ENCODE measurements at regions not wholly inside any gene's neighbourhood (a gene's known extent, or its start where the extent isn't known, plus 50 kb on each side); places are given as distances from the start of the nearest gene placed in this dataset.

- H3K4me1 ChIP-seq: no peaks in the 10 kb centered on the region
- H3K27me3 ChIP-seq: no peaks in the 10 kb centered on the region
- H3K9me3 ChIP-seq: no peaks in the 10 kb centered on the region
- no peak for TF ChIP-seq CTCF (IDR thresholded peaks at IDR 0.05; ENCODE audit: low read depth, low read length)
- no peak for DNase-seq
- H3K4me3 ChIP-seq (ENCODE audit: low read depth, low read length): no peak overlapping the region
- no peaks in the 10 kb centered on the region for H3K36me3 ChIP-seq
Observed at GRCh38 chr1:55426619-55427018, 211.5 kb upstream of the USP24 start.

GRCh38 chr1:55426156-55426555, 211.0 kb upstream of the USP24 start:
- Histone ChIP-seq H3K4me1 (no peaks in the 10 kb centered on the region), H3K36me3 (no peaks in the 10 kb centered on the region), H3K9me3 (no peaks in the 10 kb centered on the region), H3K27me3 (no peaks in the 10 kb centered on the region), H3K4me3 (ENCODE audit: low read depth, low read length) (no peak overlapping the region)
- no peak for DNase-seq
- TF ChIP-seq CTCF (IDR thresholded peaks at IDR 0.05; ENCODE audit: low read depth, low read length): no peak

GRCh38 chr1:55425310-55425930, 210.3 kb upstream of the USP24 start:
- Histone ChIP-seq H3K4me3 (ENCODE audit: low read depth, low read length) (no peak overlapping the region), H3K9me3 (no peaks in the 10 kb centered on the region), H3K36me3 (no peaks in the 10 kb centered on the region), H3K4me1 (no peaks in the 10 kb centered on the region), H3K27me3 (no peaks in the 10 kb centered on the region)
- no peak for DNase-seq
- TF ChIP-seq CTCF (IDR thresholded peaks at IDR 0.05; ENCODE audit: low read depth, low read length): no peak

- H3K4me3 ChIP-seq (ENCODE audit: low read depth, low read length): no peak overlapping the region
- no peaks in the 10 kb centered on the region for H3K36me3 ChIP-seq
- no peak for TF ChIP-seq CTCF (IDR thresholded peaks at IDR 0.05; ENCODE audit: low read depth, low read length)
- H3K4me1 ChIP-seq: no peaks in the 10 kb centered on the region
- H3K9me3 ChIP-seq: no peaks in the 10 kb centered on the region
- no peaks in the 10 kb centered on the region for H3K27me3 ChIP-seq
- no peak for DNase-seq
Observed at GRCh38 chr1:55423376-55423775, 208.2 kb upstream of the USP24 start.

GRCh38 chr1:55420929-55421716, 206.0 kb upstream of the USP24 start:
- no peaks in the 10 kb centered on the region for H3K36me3 ChIP-seq
- H3K4me1 ChIP-seq: no peaks in the 10 kb centered on the region
- no peak for TF ChIP-seq CTCF (IDR thresholded peaks at IDR 0.05; ENCODE audit: low read depth, low read length)
- no peaks in the 10 kb centered on the region for H3K9me3 ChIP-seq
- no peak overlapping the region for H3K4me3 ChIP-seq (ENCODE audit: low read depth, low read length)
- no peak for DNase-seq
- no peaks in the 10 kb centered on the region for H3K27me3 ChIP-seq

GRCh38 chr1:55420026-55420425, 204.9 kb upstream of the USP24 start:
- no peak overlapping the region for H3K4me3 ChIP-seq (ENCODE audit: low read depth, low read length)
- H3K9me3 ChIP-seq: no peaks in the 10 kb centered on the region
- no peaks in the 10 kb centered on the region for H3K4me1 ChIP-seq
- H3K27me3 ChIP-seq: no peaks in the 10 kb centered on the region
- no peak for TF ChIP-seq CTCF (IDR thresholded peaks at IDR 0.05; ENCODE audit: low read depth, low read length)
- no peak for DNase-seq
- H3K36me3 ChIP-seq: no peaks in the 10 kb centered on the region
